LoVo (cell line): ENCODE measurements at regions not wholly inside any gene's neighbourhood (a gene's known extent, or its start where the extent isn't known, plus 50 kb on each side); places are given as distances from the start of the nearest gene placed in this dataset.
"Not testable (repeated sequence)": the region's sequence is repeated elsewhere in the genome, so short reads cannot be mapped to it uniquely, and the experiment has no call there.

Source experiments
- DNase-seq: peaks from one replicate; pipeline ENCODE4 v3.0.0-alpha.2; 2016; ENCODE audit warnings: low spot score

- no peak for DNase-seq
Measured at GRCh38 chr1:104172243-104172681, 422.6 kb downstream of the AMY1C start.

DNA sequence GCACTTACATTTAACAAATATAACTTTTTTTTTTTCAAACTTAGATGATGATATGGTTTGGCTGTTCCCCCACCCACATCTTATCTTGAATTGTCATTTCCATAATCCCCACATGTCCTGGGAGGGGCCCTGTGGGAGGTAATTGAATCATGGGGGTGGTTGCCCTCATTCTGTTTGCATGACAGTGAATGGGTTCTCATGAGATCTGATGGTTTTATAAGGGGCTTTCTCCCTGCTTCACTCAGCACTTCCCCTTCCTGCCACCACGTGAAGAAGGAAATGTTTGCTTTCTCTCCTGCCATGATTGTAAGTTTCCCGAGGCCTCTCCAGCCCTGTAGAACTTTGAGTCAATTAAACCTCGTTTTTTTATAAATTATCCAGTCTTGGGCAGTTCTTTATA, 432.6 kb downstream of the AMY1C start:
- DNase-seq, result no peak

DNA sequence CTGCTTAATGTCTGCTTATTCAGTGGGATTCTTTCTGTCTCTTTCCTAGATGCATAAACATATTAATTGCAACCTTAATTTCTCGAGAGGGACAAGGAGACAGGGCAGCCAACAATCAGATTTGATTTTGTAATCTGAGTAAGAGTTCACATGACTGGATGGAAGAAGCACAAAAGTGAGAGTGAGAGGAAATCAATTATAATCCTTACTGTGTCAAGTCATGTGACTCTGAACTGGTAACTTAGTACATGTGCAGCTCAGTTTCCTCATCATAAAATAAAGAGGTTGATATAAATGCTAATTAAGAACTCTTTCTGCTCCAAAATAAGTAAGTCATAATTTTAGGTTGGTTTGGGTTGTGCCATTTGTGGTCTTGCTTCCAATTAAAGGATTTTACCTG, 439.5 kb downstream of the AMY1C start:
- no peak for DNase-seq

- DNase-seq, result no peak
Measured at GRCh38 chr1:104190821-104191220, 441.1 kb downstream of the AMY1C start.

DNA sequence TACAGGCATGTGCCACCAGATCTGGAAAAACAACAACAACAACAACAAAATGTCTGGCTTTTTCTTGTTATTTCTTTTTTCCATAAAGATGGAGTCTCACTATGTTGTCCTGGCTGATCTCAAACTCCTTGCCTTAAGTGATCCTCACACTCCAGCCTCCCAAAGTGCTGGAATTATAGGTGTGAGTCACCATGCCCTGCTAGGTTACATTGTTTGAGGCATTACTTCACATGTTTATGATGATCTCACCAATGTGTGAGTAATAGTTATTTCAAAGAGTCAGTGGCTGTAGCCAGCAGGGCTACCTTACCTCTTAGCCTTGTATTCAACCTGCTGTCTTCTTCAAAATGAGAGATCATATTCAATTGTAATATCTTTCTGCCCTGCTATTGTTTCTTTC, 445.7 kb downstream of the AMY1C start:
- no peak for DNase-seq

- no peak for DNase-seq
Measured at GRCh38 chr1:104196136-104196535, 446.4 kb downstream of the AMY1C start.

DNA sequence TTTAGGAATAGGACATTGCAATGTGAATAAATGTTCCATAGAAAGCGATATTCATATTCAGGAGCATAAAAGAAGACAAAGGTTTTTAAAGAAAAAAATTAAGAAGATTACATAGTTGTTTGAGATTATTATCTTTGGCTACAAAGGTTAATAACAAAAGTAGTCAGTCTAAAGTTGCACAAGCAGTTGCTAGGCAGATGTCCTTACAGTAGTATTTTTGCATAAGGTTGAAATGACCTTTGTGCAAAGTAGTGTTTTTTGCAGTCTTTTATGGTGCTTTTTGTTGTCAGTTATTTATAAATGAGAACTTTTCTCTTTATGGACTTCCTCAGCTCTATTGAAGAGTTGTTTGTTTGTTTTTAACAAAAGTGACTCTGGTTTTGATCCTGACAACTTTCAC, 447.8 kb downstream of the AMY1C start:
- no peak for DNase-seq

GRCh38 chr1:104212239-104212638, 462.5 kb downstream of the AMY1C start:
- DNase-seq, result no peak

- not testable (repeated sequence) for DNase-seq
Measured at GRCh38 chr1:104217395-104217986, 467.8 kb downstream of the AMY1C start.

- no peak for DNase-seq
Measured at GRCh38 chr1:104229860-104230259, 480.2 kb downstream of the AMY1C start.

DNA sequence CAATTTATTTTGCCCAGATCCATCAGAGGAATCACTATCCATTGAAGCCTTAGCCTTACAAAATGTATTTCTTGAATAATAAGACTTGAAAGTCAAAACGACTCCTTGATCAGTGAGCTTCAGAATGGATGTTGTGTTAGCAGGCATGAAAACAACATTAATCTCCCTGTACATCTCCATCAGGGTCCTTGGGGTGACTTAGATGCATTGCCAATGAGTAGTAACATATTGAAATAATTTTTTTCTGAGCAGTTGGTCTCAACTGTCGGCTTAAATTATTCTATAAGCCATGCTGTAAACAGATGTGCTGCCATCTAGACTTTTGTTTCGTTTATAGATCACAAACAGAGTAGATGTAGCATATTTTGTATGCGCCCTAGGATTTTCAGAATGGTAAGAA, 482.0 kb downstream of the AMY1C start:
- DNase-seq, result no peak

GRCh38 chr1:104235141-104235540, 485.4 kb downstream of the AMY1C start:
- DNase-seq, result no peak

- no peak for DNase-seq
Measured at GRCh38 chr1:104238991-104239390, 489.3 kb downstream of the AMY1C start.

DNA sequence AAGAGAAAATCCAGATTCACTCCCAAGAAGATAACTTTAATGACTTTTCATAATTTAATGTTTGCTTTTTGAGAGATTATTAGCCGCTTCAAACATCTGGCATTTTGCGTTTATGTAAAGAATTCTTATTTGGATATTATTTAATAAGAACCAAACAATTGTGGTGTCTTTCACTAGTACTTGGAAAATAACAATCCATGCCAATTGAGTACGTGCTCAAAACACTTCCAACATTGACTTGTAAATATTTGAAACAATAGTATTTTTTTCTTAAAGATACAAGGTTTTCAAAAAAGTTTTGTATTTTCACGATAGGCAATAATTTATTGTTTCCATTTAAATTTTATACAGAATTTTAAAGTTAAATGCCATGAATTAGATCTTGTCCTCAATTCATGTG, 498.7 kb downstream of the AMY1C start:
- no peak for DNase-seq

DNA sequence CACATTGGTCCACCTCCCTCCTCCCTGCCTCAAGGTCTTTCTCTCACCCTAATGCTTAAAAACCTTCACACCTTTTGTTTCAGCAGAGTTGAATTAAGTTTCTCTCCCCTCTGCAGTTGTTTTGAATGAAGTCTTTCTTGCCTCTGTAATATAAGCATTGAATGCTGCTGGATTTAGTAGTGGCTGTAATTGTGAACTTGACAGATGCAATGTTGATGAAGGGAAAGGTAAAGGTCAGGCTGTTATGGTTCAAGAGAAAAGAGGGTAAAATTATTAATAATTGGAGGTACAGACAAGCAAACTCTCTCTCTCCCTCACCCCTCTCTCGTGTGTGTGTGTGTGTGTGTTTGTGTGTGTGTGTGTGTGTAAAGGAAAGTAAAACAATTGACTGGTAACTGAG, 509.8 kb downstream of the AMY1C start:
- DNase-seq, result no peak

GRCh38 chr1:104263110-104263509, 513.4 kb downstream of the AMY1C start:
- not testable (repeated sequence) for DNase-seq

DNA sequence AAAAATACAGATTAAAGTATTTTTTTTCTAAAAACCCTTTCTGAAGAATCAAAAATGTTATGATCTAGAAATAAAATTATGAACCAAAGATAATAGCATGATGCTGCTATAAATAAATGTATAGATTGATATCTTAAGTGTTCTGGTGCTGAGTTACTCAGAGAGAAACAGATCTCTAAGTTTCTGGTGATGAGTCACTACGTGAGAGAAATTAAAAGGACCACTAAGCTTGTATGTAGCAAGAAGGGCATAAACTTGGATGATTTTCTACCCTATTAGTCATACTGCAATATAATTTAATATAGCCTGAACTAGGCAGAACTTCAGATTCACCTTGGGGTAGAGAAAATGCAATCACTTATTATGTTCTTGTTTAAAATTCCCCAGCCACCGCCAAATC, 514.8 kb downstream of the AMY1C start:
- DNase-seq, result no peak

DNA sequence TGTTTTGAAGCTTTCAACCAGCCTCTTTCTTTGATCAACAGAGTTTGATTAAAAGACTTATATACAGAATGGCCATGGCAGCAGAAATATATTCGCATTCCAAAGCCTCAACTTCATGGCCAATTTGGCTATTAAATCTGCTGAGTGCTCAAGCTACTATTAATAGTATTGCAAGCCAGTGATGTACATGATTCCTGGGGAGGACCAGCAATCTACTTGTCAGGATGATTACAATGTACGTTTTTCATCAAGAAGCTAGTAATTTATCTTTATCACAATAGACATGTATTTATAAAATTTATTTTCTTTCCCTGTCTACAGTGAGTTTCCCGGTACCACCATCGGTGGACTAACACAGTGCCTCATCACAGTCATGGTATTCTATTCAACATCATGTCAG, 515.5 kb downstream of the AMY1C start:
- DNase-seq, result no peak

GRCh38 chr1:104266612-104267011, 516.9 kb downstream of the AMY1C start:
- DNase-seq, result no peak

DNA sequence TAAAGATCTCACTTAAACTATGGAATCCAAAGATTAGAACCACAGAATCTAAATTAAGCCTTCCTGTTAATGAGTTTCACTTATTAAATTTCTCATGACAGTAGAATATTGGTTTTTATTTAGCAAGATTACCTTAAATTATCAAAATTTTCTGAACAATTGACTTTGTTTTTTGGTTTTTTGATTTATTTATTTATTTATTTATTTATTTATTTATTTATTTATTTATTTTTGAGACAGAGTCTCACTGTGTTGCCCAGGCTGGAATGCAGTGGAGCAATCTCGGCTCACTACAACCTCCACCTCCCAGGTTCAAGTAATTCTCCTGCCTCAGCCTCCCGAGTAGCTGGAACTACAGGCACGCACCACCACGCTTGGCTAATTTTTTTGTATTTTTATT, 538.6 kb downstream of the AMY1C start:
- not testable (repeated sequence) for DNase-seq

- no peak for DNase-seq
Measured at GRCh38 chr1:104291156-104291555, 541.5 kb downstream of the AMY1C start.

DNA sequence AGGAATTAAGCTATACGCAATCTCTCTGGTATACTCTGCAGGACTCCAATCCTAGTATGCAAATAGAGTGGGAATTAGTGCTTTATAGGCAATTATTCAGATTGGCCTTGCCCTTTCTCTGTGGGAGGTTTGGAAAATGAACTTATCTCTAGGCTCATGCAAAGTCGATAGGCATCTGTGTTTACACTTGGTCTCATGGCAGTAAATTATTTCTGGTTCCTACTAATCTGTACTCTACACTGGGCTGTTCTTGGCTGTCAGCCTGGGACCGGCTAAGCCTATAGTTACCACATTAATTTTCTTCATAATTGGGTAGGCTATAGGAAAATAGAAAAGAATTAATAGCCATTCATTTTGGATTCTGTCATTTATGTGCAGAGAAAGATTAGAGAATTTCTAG, 544.6 kb downstream of the AMY1C start:
- no peak for DNase-seq

- no peak for DNase-seq
Measured at GRCh38 chr1:104295511-104295910, 545.8 kb downstream of the AMY1C start.

- DNase-seq, result no peak
Measured at GRCh38 chr1:104309673-104310072, 560.0 kb downstream of the AMY1C start.

- no peak for DNase-seq
Measured at GRCh38 chr1:104315823-104316222, 566.1 kb downstream of the AMY1C start.
